GM23338 (cell line): ENCODE measurements at regions not wholly inside any gene's neighbourhood (a gene's known extent, or its start where the extent isn't known, plus 50 kb on each side); places are given as distances from the start of the nearest gene placed in this dataset.

Experiments
- ATAC-seq: fragments of 200-7000 bp; cut with Tn5 transposase; 3 replicates; pipeline ENCODE4 v1.9.1; 2020
- DNase-seq: peaks from one replicate; pipeline ENCODE4 v3.0.0-alpha.2; 2015; ENCODE audit warnings: low spot score
- H2AFZ ChIP-seq: fragments of 200-600 bp; sonication (generic); 2 replicates; pipeline ENCODE4 v1.8.0; 2016; ENCODE audit warnings: antibody characterized with exemption, mild to moderate bottlenecking, moderate library complexity
- H3F3A ChIP-seq: fragments of 200-600 bp; sonication (generic); replicated peaks from 2 replicates; pipeline ENCODE4 v1.8.0; 2017; ENCODE audit warnings: antibody characterized with exemption, mixed run types, low read depth
- H3K27ac ChIP-seq: fragments of 200-600 bp; sonication (generic); 2 replicates; pipeline ENCODE4 v1.6.1; 2016; ENCODE audit warnings: low read depth
- H3K27me3 ChIP-seq: fragments of 200-600 bp; sonication (generic); 2 replicates; pipeline ENCODE4 v1.8.0; 2016; ENCODE audit warnings: mild to moderate bottlenecking, mixed run types, moderate library complexity; ENCODE audit not compliant: insufficient read depth
- H3K36me3 ChIP-seq: fragments of 200-600 bp; sonication (generic); 2 replicates; pipeline ENCODE4 v1.8.0; 2016; ENCODE audit warnings: mild to moderate bottlenecking; ENCODE audit not compliant: insufficient read depth
- H3K4me1 ChIP-seq: fragments of 200-600 bp; sonication (generic); 2 replicates; pipeline ENCODE4 v1.8.0; 2016; ENCODE audit warnings: mild to moderate bottlenecking, moderate library complexity; ENCODE audit not compliant: insufficient read depth
- H3K4me2 ChIP-seq: fragments of 200-600 bp; sonication (generic); 2 replicates; pipeline ENCODE4 v1.7.1; 2017; ENCODE audit warnings: mixed run types
- H3K4me3 ChIP-seq: fragments of 200-600 bp; sonication (generic); 2 replicates; pipeline ENCODE4 v1.6.1; 2016; ENCODE audit warnings: mixed run types
- H3K79me2 ChIP-seq: fragments of 200-600 bp; sonication (generic); replicated peaks from 2 replicates; pipeline ENCODE4 v1.8.0; 2017; ENCODE audit warnings: mild to moderate bottlenecking; ENCODE audit not compliant: insufficient read depth
- H3K9me2 ChIP-seq: fragments of 200-600 bp; sonication (generic); 2 replicates; pipeline ENCODE4 v1.8.0; 2017; ENCODE audit not compliant: insufficient read depth
- H4K20me1 ChIP-seq: fragments of 200-600 bp; sonication (generic); replicated peaks from 2 replicates; pipeline ENCODE4 v1.8.0; 2017; ENCODE audit warnings: mild to moderate bottlenecking; ENCODE audit not compliant: insufficient read depth
- H3K27ac Mint-ChIP-seq: 2 replicates; pipeline ENCODE4 v1.8.0; 2020; ENCODE audit warnings: inconsistent platforms, mild to moderate bottlenecking, moderate library complexity, mixed read lengths
- H3K27me3 Mint-ChIP-seq: 3 replicates; pipeline ENCODE4 v1.8.0; 2022; ENCODE audit warnings: low read depth, mild to moderate bottlenecking, moderate library complexity, mixed read lengths, inconsistent platforms; ENCODE audit not compliant: insufficient read depth, poor library complexity
- H3K36me3 Mint-ChIP-seq: 3 replicates; pipeline ENCODE4 v1.8.0; 2021; ENCODE audit warnings: low read depth, mild to moderate bottlenecking, inconsistent platforms, moderate library complexity, mixed read lengths
- H3K4me1 Mint-ChIP-seq: 3 replicates; pipeline ENCODE4 v1.8.0; 2020; ENCODE audit warnings: mild to moderate bottlenecking, inconsistent platforms, mixed read lengths
- H3K4me3 Mint-ChIP-seq: 3 replicates; pipeline ENCODE4 v1.8.0; 2021; ENCODE audit warnings: moderate library complexity, mild to moderate bottlenecking, inconsistent platforms, mixed read lengths
- H3K9me3 Mint-ChIP-seq: 3 replicates; pipeline ENCODE4 v1.8.0; 2020; ENCODE audit warnings: moderate library complexity, mild to moderate bottlenecking, inconsistent platforms, mixed read lengths
- JUNB ChIP-seq: IDR thresholded peaks from one replicate; pipeline ENCODE4 v1.6.1; 2016; ENCODE audit warnings: antibody characterized with exemption; ENCODE audit not compliant: unreplicated experiment
- NANOG ChIP-seq: IDR thresholded peaks from 2 replicates; pipeline ENCODE4 v1.6.1; 2016; ENCODE audit warnings: antibody characterized with exemption, borderline replicate concordance
- POLR2AphosphoS5 ChIP-seq: IDR thresholded peaks from 2 replicates; pipeline ENCODE4 v1.6.1; 2016; ENCODE audit warnings: antibody characterized with exemption, low read depth
- ZNF331 ChIP-seq: fragments of 250-450 bp; sonication (Bioruptor Pico); IDR thresholded peaks from 2 replicates; pipeline ENCODE4 v1.5.0; 2020; ENCODE audit warnings: low read depth, mild to moderate bottlenecking, moderate library complexity
- ZNF462 ChIP-seq: fragments of 250-450 bp; sonication (Bioruptor Pico); IDR thresholded peaks from 2 replicates; pipeline ENCODE4 v1.5.0; 2020; ENCODE audit warnings: mild to moderate bottlenecking, moderate library complexity
- TF ChIP-seq, protein P1 (sequence below): IDR thresholded peaks from one replicate; pipeline ENCODE4 v1.6.1; 2018; ENCODE audit warnings: antibody characterized with exemption; ENCODE audit not compliant: unreplicated experiment
- TF ChIP-seq, protein P2 (sequence below), 2 experiments: fragments of 200-600 bp in 1 of 2; sonication (generic) in 1 of 2; conservative IDR thresholded peaks; 2 replicates each; pipeline versions ENCODE4 v1.5.1 to v1.6.1; 2016 to 2017; ENCODE audit warnings: antibody characterized with exemption in 2 of 2, low read depth in 2 of 2, mild to moderate bottlenecking in 2 of 2, moderate library complexity in 1 of 2

DNA sequence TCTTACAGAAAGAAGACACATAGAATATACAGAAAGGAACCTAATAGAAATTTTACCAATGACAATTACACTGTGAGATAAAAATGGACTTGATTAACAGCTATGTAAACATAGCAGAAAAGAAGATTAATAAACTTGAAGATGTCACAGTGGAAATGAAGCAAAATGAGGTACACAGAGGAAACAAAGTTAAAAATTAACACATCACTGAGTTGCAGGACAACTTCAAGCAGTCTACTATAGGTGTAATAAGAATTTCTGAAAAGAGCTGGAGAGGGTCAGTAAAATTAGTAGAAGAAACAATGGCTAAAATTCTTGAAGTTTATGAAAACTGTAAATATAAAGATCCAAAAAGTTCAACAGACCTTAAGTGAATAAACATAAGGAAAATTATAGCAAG lies 738.7 kb downstream of the C12orf50 start:
- no peaks in the 10 kb centered on the region for H3F3A ChIP-seq
- H3K36me3 ChIP-seq: no peaks in the 10 kb centered on the region
- ATAC-seq: no peak
- Mint-ChIP-seq H3K4me3 (no peak overlapping the region), H3K9me3 (peaks cover 7% of the 10 kb centered on the region; the same call in 2 of the 3 replicates), H3K27me3 (no peaks in the 10 kb centered on the region), H3K4me1 (peaks cover 2% of the 10 kb centered on the region; the same call in 1 of the 3 replicates), H3K27ac (no peak overlapping the region), H3K36me3 (no peaks in the 10 kb centered on the region)
- H3K79me2 ChIP-seq: no peaks in the 10 kb centered on the region
- DNase-seq: no peak
- H4K20me1 ChIP-seq: no peaks in the 10 kb centered on the region
- H3K9me2 ChIP-seq: no peaks in the 10 kb centered on the region
- H3K27ac ChIP-seq: no peak overlapping the region
- TF ChIP-seq ZNF331 (CRISPR knock-in tag) (no peak), NANOG (no peak), POLR2AphosphoS5 (no peak), JUNB (no peak), ZNF462 (CRISPR knock-in tag) (no peak)
- TF ChIP-seq, protein P1, sequence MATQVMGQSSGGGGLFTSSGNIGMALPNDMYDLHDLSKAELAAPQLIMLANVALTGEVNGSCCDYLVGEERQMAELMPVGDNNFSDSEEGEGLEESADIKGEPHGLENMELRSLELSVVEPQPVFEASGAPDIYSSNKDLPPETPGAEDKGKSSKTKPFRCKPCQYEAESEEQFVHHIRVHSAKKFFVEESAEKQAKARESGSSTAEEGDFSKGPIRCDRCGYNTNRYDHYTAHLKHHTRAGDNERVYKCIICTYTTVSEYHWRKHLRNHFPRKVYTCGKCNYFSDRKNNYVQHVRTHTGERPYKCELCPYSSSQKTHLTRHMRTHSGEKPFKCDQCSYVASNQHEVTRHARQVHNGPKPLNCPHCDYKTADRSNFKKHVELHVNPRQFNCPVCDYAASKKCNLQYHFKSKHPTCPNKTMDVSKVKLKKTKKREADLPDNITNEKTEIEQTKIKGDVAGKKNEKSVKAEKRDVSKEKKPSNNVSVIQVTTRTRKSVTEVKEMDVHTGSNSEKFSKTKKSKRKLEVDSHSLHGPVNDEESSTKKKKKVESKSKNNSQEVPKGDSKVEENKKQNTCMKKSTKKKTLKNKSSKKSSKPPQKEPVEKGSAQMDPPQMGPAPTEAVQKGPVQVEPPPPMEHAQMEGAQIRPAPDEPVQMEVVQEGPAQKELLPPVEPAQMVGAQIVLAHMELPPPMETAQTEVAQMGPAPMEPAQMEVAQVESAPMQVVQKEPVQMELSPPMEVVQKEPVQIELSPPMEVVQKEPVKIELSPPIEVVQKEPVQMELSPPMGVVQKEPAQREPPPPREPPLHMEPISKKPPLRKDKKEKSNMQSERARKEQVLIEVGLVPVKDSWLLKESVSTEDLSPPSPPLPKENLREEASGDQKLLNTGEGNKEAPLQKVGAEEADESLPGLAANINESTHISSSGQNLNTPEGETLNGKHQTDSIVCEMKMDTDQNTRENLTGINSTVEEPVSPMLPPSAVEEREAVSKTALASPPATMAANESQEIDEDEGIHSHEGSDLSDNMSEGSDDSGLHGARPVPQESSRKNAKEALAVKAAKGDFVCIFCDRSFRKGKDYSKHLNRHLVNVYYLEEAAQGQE: no peak
- TF ChIP-seq, protein P2, sequence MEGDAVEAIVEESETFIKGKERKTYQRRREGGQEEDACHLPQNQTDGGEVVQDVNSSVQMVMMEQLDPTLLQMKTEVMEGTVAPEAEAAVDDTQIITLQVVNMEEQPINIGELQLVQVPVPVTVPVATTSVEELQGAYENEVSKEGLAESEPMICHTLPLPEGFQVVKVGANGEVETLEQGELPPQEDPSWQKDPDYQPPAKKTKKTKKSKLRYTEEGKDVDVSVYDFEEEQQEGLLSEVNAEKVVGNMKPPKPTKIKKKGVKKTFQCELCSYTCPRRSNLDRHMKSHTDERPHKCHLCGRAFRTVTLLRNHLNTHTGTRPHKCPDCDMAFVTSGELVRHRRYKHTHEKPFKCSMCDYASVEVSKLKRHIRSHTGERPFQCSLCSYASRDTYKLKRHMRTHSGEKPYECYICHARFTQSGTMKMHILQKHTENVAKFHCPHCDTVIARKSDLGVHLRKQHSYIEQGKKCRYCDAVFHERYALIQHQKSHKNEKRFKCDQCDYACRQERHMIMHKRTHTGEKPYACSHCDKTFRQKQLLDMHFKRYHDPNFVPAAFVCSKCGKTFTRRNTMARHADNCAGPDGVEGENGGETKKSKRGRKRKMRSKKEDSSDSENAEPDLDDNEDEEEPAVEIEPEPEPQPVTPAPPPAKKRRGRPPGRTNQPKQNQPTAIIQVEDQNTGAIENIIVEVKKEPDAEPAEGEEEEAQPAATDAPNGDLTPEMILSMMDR (conservative IDR thresholded peaks at IDR 0.05; ENCODE audit: low read depth in 2 of 2): no peak
- H3K27me3 ChIP-seq: no peaks in the 10 kb centered on the region
- no peaks in the 10 kb centered on the region for H3K4me1 ChIP-seq
- H3K4me2 ChIP-seq: no peak overlapping the region
- no peak overlapping the region for H3K4me3 ChIP-seq
- H2AFZ ChIP-seq: no peak overlapping the region
